ENCODE measurements at regions not wholly inside any gene's neighbourhood (a gene's known extent, or its start where the extent isn't known, plus 50 kb on each side); places are given as distances from the start of the nearest gene placed in this dataset.

DNA sequence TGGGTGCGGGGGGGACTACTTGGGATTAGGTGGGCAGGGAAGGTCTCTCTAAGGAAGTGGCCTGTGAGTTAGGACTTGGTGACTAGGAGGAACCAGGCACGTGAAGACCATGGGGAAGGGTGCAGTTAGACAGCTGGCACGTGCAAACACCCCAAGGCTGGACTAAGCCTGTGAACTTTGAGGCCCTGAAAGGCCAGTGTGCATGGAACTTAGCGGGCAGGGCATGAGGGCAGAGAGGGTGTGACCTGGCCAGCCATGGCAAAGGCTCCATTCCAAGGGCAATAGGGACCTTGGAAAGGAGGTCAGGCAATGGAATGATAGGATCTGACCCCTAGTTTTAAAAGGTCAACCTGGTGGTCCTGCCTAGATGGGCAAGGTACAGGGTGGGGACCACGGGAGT, 158.4 kb upstream of the PCBD1 start:
- BruUV-seq (replicated peaks) = no TSS peak
- no peaks in the 10 kb centered on the region for H3K9me3 ChIP-seq (ENCODE audit: control insufficient read depth, insufficient read depth, low read depth, low read length)
- intact Hi-C loops (cut with micrococcal nuclease; ENCODE audit: unreplicated experiment) (no loop called here), in situ Hi-C loops (cut with HindIII; ENCODE audit: low pct_unique_long_range_greater_than_20kb, low sequenced_read_pairs) (no loop called here)
- no peak overlapping the region for H3K27ac ChIP-seq (ENCODE audit: low read length)
- DNase-seq (ENCODE audit: low read depth, low spot score) (no peak), ATAC-seq (no peak)
- no peaks in the 10 kb centered on the region for H3K36me3 ChIP-seq (ENCODE audit: control insufficient read depth, insufficient read depth, low read length)
- POLR2A ChIA-PET = no interaction called here
- peaks cover 6% of the 10 kb centered on the region; the same call in 1 of the 2 replicates for H3K27me3 ChIP-seq (ENCODE audit: control insufficient read depth, insufficient read depth, low read length)
- TF ChIP-seq, protein P1, sequence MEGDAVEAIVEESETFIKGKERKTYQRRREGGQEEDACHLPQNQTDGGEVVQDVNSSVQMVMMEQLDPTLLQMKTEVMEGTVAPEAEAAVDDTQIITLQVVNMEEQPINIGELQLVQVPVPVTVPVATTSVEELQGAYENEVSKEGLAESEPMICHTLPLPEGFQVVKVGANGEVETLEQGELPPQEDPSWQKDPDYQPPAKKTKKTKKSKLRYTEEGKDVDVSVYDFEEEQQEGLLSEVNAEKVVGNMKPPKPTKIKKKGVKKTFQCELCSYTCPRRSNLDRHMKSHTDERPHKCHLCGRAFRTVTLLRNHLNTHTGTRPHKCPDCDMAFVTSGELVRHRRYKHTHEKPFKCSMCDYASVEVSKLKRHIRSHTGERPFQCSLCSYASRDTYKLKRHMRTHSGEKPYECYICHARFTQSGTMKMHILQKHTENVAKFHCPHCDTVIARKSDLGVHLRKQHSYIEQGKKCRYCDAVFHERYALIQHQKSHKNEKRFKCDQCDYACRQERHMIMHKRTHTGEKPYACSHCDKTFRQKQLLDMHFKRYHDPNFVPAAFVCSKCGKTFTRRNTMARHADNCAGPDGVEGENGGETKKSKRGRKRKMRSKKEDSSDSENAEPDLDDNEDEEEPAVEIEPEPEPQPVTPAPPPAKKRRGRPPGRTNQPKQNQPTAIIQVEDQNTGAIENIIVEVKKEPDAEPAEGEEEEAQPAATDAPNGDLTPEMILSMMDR (IDR thresholded peaks at IDR 0.05) = no peak
- TF ChIP-seq POLR2AphosphoS5 (IDR thresholded peaks at IDR 0.05; ENCODE audit: low read depth, low read length) = no peak
- CTCF ChIA-PET = no interaction called here
- H3K4me3 ChIP-seq (ENCODE audit: low read depth in 2 of 2, low read length in 2 of 2) = no peak overlapping the region
- H3K4me1 ChIP-seq (ENCODE audit: control insufficient read depth, insufficient read depth, low read length) = no peaks in the 10 kb centered on the region

DNA sequence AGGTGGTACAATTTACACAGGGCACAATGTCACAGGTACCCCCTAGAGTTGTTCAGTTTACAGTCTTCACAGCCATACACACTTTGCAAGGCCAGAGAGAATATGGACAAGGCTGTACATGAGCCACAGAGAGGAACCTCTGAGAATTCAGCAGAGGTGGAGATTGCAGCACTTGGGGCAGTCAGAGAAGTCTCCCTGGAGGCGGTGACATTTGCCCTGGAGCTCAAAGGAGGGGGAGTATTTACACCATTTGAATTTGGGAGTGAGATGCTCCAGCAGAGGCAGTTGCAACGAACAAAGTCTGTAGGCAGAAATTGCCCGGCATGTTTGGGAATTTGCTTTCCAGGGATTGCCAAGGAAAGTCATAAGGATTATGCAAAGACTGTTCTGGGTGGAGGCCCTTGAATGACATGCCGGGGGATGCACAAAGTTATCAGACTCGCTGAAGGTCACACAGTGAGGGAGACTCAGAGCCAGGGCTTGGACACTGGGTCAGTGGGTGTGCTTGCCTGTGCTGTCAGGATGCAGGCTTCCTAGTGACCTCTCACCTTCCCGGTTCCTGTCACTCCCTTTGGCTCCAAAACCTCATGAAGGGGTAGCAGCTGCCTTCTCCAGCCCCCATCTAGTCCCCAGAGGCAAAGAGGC, 160.7 kb upstream of the PCBD1 start:
- CTCF ChIA-PET = no interaction called here

More for the DNA sequence above, 160.7 kb upstream of the PCBD1 start:
- ATAC-seq (no peak), DNase-seq (ENCODE audit: low read depth, low spot score) (no peak)
- no peaks in the 10 kb centered on the region for H3K4me1 ChIP-seq (ENCODE audit: control insufficient read depth, insufficient read depth, low read length)
- no peak overlapping the region for H3K27ac ChIP-seq (ENCODE audit: low read length)
- H3K27me3 ChIP-seq (ENCODE audit: control insufficient read depth, insufficient read depth, low read length) = peaks cover 2% of the 10 kb centered on the region
- no peak overlapping the region for H3K4me3 ChIP-seq (ENCODE audit: low read depth in 2 of 2, low read length in 2 of 2)
- no TSS peak for BruUV-seq (replicated peaks)
- in situ Hi-C loops (cut with HindIII; ENCODE audit: low pct_unique_long_range_greater_than_20kb, low sequenced_read_pairs) (no loop called here), intact Hi-C loops (cut with micrococcal nuclease; ENCODE audit: unreplicated experiment) (no loop called here)
- no peaks in the 10 kb centered on the region for H3K9me3 ChIP-seq (ENCODE audit: control insufficient read depth, insufficient read depth, low read depth, low read length)
- H3K36me3 ChIP-seq (ENCODE audit: control insufficient read depth, insufficient read depth, low read length) = no peaks in the 10 kb centered on the region
- TF ChIP-seq, protein P1 (IDR thresholded peaks at IDR 0.05) = no peak
- TF ChIP-seq SIN3A (IDR thresholded peaks at IDR 0.05; ENCODE audit: borderline replicate concordance, insufficient read depth, low read depth, low read length) = no peak
- no peak for TF ChIP-seq TCF7L2 (IDR thresholded peaks at IDR 0.05; ENCODE audit: low read depth, low read length)
- TF ChIP-seq POLR2AphosphoS5 (IDR thresholded peaks at IDR 0.05; ENCODE audit: low read depth, low read length) = no peak
- TF ChIP-seq, protein P2, sequence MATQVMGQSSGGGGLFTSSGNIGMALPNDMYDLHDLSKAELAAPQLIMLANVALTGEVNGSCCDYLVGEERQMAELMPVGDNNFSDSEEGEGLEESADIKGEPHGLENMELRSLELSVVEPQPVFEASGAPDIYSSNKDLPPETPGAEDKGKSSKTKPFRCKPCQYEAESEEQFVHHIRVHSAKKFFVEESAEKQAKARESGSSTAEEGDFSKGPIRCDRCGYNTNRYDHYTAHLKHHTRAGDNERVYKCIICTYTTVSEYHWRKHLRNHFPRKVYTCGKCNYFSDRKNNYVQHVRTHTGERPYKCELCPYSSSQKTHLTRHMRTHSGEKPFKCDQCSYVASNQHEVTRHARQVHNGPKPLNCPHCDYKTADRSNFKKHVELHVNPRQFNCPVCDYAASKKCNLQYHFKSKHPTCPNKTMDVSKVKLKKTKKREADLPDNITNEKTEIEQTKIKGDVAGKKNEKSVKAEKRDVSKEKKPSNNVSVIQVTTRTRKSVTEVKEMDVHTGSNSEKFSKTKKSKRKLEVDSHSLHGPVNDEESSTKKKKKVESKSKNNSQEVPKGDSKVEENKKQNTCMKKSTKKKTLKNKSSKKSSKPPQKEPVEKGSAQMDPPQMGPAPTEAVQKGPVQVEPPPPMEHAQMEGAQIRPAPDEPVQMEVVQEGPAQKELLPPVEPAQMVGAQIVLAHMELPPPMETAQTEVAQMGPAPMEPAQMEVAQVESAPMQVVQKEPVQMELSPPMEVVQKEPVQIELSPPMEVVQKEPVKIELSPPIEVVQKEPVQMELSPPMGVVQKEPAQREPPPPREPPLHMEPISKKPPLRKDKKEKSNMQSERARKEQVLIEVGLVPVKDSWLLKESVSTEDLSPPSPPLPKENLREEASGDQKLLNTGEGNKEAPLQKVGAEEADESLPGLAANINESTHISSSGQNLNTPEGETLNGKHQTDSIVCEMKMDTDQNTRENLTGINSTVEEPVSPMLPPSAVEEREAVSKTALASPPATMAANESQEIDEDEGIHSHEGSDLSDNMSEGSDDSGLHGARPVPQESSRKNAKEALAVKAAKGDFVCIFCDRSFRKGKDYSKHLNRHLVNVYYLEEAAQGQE (IDR thresholded peaks at IDR 0.05; ENCODE audit: insufficient read depth in 1 of 2, low read depth in 2 of 2, low read length in 1 of 2) = no peak
- POLR2A ChIA-PET = no interaction called here

All from Panc1 (cell line).